ENCODE measurements at regions not wholly inside any gene's neighbourhood (a gene's known extent, or its start where the extent isn't known, plus 50 kb on each side); places are given as distances from the start of the nearest gene placed in this dataset.

DNA sequence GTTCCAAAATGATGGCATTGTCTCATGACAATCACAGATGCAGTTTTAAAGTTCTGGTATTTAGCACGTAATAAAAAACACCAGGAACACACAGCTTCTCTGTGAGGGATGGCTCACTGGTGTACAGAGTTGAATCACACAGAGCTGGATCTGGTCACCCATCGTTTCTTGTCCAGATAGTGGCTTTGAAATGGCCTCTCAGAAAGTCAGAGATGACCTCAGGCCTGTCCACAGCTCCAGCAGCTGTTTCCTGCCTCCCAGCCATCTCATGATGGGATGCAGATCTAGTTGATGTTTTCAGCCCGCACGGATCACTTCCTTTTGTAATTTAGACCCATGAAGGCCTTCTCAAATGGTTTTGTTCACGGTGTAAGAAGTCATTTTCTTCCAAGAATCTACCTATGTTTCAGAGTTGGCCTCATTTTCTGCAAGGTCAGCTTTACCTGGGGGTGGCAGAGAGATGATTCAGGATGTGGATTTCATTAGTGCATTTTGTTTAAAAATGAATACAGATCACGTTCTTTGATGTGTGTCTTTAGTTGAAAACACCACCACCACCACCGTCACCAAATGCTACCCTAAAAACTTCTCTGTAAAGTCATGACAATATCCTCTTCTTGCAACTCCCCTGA is 166.2 kb downstream of the SNX10 start:
- TF ChIP-seq, protein P1, sequence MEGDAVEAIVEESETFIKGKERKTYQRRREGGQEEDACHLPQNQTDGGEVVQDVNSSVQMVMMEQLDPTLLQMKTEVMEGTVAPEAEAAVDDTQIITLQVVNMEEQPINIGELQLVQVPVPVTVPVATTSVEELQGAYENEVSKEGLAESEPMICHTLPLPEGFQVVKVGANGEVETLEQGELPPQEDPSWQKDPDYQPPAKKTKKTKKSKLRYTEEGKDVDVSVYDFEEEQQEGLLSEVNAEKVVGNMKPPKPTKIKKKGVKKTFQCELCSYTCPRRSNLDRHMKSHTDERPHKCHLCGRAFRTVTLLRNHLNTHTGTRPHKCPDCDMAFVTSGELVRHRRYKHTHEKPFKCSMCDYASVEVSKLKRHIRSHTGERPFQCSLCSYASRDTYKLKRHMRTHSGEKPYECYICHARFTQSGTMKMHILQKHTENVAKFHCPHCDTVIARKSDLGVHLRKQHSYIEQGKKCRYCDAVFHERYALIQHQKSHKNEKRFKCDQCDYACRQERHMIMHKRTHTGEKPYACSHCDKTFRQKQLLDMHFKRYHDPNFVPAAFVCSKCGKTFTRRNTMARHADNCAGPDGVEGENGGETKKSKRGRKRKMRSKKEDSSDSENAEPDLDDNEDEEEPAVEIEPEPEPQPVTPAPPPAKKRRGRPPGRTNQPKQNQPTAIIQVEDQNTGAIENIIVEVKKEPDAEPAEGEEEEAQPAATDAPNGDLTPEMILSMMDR (IDR thresholded peaks at IDR 0.05), result no peak
- TF ChIP-seq EZH2 (IDR thresholded peaks at IDR 0.05; ENCODE audit: borderline replicate concordance, insufficient read depth, low read depth, low read length, poor library complexity, severe bottlenecking), result no peak

All from B cell (primary cell).